ENCODE measurements at regions not wholly inside any gene's neighbourhood (a gene's known extent, or its start where the extent isn't known, plus 50 kb on each side); places are given as distances from the start of the nearest gene placed in this dataset.
"Not testable (repeated sequence)": the region's sequence is repeated elsewhere in the genome, so short reads cannot be mapped to it uniquely, and the experiment has no call there.

GRCh38 chr11:70894566-70895365 lies 357.6 kb downstream of the SHANK2 start:
- no peak for DNase-seq (ENCODE audit: low spot score)

DNA sequence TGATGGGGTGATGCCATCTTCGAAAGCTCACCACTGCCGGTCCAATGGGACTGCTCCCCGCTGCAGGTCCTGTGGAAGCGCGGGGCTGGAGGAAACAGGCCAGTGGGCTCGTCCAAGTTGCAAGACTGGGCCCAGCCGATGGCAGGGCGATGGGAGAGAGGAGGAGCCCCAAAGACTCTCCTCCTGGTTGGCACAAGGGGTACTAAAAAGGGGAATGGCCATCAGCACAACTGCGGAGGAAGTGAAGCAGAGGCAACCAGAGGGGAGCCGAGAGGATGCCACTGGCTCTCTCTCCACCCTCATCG lies 357.1 kb downstream of the SHANK2 start:
- DNase-seq (ENCODE audit: low spot score), result no peak

GRCh38 chr11:70897429-70897828 lies 354.9 kb downstream of the SHANK2 start:
- DNase-seq (ENCODE audit: low spot score), result no peak

GRCh38 chr11:70899616-70900015 lies 352.8 kb downstream of the SHANK2 start:
- DNase-seq (ENCODE audit: low spot score), result no peak

GRCh38 chr11:70900540-70900939 lies 351.8 kb downstream of the SHANK2 start:
- no peak for DNase-seq (ENCODE audit: low spot score)

DNA sequence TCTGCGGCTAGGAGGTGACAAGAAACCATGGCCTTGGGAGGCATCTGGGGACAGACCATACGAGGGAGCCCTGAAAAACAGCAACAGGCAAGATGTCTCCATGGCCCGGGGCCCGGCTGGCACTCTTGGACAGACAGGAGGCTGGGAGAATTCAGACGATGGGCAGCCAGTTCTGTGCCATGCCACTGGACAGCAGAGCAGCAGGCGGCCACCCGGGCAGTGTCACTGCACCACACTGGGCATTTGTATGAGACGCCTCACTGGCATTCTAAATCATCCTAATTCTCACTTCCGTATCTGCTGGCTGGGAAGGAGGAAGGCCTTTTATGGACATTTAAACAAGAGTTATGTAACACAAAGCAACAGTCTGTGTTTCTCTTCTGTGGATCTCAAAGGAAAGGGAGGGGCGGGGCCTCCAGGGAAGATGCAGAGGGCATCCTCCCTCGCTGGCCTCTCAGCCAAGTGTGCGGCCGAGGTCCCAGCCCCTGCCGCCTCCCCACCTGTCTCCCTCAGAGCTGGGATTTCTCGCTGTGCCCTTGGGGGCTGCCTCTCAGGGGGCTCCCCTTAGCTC lies 350.3 kb downstream of the SHANK2 start:
- DNase-seq (ENCODE audit: low spot score), result no peak

DNA sequence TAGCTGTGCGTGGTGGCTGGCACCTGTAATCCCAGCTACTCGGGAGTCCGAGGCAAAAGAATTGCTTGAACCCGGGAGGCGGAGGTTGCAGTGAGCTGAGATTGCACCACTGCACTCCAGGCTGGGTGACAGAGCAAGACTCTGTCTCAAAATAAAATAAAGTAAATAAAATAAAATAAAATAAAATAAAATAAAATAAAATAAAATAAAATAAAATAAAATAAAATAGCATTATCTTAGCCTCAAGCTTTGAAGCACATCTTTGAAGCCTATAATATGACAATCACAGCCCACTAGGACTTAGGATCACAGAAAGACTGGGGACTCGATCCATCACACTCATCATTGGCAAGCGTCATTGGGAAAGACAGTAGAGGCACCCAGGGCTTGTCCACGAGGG lies 349.1 kb downstream of the SHANK2 start:
- not testable (repeated sequence) for DNase-seq (ENCODE audit: low spot score)

DNA sequence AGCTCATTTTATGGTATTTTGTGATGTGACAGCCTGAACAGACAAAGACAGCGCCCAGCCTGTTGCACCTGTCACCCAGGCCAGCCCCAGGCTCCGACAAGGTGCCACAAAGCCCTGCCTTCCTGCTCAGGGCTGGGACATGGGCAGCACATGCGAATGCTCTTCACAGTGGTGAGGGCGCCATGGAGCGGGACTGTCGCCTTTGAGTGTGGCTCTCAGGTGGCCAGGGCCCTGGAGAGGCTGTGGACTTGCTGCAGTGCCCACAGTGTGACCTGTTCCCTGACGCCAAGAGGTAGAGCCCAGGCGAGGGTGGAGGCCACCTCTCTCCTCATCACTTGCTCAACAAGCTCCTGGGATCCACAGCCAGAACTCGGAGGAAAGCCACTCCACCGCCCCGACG lies 346.3 kb downstream of the SHANK2 start:
- no peak for DNase-seq (ENCODE audit: low spot score)

GRCh38 chr11:70908223-70908622 lies 344.2 kb downstream of the SHANK2 start:
- no peak for DNase-seq (ENCODE audit: low spot score)

- no peak for DNase-seq (ENCODE audit: low spot score)
Observed at GRCh38 chr11:70910835-70911234, 341.5 kb downstream of the SHANK2 start.

- no peak for DNase-seq (ENCODE audit: low spot score)
Observed at GRCh38 chr11:70912226-70912840, 340.0 kb downstream of the SHANK2 start.

DNA sequence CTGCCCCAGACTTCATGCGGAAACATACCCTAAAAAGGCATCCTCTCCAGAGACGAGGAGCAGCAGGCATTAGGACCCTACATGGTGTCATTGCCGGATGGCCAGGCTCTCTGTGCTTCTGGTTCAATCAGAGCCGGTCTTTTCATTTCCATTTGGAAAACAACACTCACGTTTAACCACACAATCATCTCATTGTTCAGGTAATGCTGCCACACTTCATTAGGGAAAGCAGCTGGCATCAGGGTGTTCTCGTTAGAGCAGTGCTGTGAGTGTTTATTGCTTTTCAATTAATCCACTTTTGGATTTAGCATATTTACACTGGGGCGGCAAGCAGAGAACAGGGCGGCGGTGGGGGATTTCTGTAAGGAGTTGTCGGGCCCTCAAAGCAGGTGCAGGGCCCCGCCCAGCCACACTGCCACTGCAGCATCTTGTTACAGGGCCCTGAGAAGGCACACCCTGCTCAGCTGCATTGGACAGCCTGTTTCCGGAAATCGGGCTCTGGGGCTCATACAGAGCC lies 338.6 kb downstream of the SHANK2 start:
- DNase-seq (ENCODE audit: low spot score), result no peak

- no peak for DNase-seq (ENCODE audit: low spot score)
Observed at GRCh38 chr11:70914496-70914895, 337.9 kb downstream of the SHANK2 start.

- DNase-seq (ENCODE audit: low spot score), result no peak
Observed at GRCh38 chr11:70915158-70915985, 337.0 kb downstream of the SHANK2 start.

DNA sequence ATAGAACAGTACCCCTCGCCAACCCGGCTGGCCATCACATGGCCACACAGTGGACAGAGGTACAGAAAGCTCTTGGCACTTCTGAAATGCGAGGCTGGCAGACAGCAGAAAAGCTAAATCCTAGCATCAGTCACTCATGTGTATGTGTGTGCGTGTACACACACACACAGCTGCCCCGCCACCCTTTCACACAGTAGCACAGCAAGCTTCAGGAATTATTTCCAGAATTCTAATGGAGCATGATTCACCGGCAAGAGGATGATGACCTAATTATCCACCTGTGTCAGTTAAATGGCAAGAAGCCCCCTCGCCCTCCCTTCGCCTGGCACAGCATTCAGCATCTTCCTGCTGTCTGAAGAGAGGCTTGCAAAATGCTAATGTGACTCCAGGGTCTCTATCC lies 336.0 kb downstream of the SHANK2 start:
- DNase-seq (ENCODE audit: low spot score), result no peak

- DNase-seq (ENCODE audit: low spot score), result no peak
Observed at GRCh38 chr11:70918242-70918641, 334.1 kb downstream of the SHANK2 start.

- no peak for DNase-seq (ENCODE audit: low spot score)
Observed at GRCh38 chr11:70921804-70922203, 330.6 kb downstream of the SHANK2 start.

- DNase-seq (ENCODE audit: low spot score), result no peak
Observed at GRCh38 chr11:70924108-70924507, 328.3 kb downstream of the SHANK2 start.

DNA sequence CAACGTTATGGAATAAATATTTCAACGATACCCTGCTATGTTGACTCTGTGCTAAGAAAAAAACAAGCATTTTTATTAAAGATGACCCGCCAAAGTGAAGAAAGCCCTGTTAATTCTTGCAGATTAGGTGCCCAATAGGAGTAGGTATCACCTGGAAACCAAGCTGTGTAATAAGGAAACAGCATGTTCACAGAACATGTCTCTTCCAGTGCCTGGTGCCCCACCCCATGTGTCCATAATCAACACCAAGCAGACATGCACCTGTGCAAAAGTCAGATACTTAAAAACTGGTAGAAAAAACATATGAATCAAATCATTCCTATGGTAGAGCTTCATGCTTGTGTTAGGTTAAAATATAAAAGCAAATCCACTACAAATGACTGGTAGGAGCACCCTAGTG lies 327.1 kb downstream of the SHANK2 start:
- no peak for DNase-seq (ENCODE audit: low spot score)

GRCh38 chr11:70926543-70927201 lies 325.7 kb downstream of the SHANK2 start:
- DNase-seq (ENCODE audit: low spot score), result no peak

DNA sequence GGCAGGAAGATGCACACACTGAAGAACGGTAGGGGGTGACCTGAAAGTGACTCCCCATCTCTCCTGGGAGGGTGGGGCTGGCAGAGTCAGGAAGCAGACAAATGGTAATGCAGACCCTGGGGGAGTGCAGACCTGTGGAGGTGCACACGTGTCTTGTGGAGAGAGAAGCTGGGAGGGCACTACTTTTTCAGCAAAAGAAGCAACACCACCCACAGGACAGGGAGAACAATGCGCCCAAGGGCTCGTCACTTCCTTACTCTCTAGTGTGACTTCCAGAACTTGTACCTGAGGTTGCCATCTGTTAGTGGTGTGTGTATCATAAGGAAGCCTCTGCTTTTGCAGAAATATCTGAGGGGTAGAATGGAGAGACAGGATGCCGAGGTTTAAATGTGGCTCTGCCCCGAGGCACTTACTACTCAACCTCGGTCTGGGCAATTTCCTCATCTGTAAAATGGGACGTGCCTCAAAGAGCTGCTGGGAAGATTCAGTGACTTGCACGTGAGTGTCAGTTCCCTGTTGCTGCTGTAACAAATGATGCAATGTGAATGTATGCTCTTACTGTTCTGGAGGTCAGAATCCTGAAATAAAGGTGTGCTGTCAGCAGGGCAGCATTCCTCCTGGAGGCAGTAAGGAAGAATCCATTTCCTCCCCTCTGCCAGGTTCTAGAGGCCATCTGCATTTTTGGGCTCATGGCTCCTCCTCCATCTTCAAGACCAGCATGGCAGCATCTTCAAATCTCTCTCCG lies 323.4 kb downstream of the SHANK2 start:
- no peak for DNase-seq (ENCODE audit: low spot score)

Measured in hepatic stellate cell (primary cell).